ENCODE measurements at regions not wholly inside any gene's neighbourhood (a gene's known extent, or its start where the extent isn't known, plus 50 kb on each side); places are given as distances from the start of the nearest gene placed in this dataset.

GRCh38 chr12:32012249-32012785 lies 53.1 kb downstream of the RESF1 start:
- no peaks in the 10 kb centered on the region for H3K36me3 ChIP-seq (ENCODE audit: control insufficient read depth in 4 of 4, insufficient read depth in 3 of 4, low read depth in 1 of 4, low read length in 3 of 4)
- DNase-seq (ENCODE audit: low spot score), result no peak
- no peak overlapping the region for H3K4me3 ChIP-seq (ENCODE audit: low read depth in 1 of 3, low read length in 3 of 3)
- H3K9me3 ChIP-seq (ENCODE audit: control insufficient read depth in 4 of 4, low read length in 3 of 4), result no peaks in the 10 kb centered on the region
- TF ChIP-seq RAD21 (IDR thresholded peaks at IDR 0.05) (no peak), REST (IDR thresholded peaks at IDR 0.05) (no peak), ZBTB33 (IDR thresholded peaks at IDR 0.05) (no peak), ATF3 (IDR thresholded peaks at IDR 0.05) (no peak), GABPA (IDR thresholded peaks at IDR 0.05 in 1 of 2, conservative IDR thresholded peaks at IDR 0.05 in 1 of 2) (no peak)
- no peak overlapping the region for H3K27ac ChIP-seq (ENCODE audit: low read depth in 1 of 2, low read length in 2 of 2)
- no peaks in the 10 kb centered on the region for H3K27me3 ChIP-seq (ENCODE audit: control insufficient read depth in 4 of 4, insufficient read depth in 4 of 4, low read length in 3 of 4)
- no peak overlapping the region for H3K9ac ChIP-seq (ENCODE audit: low read depth in 1 of 2, low read length in 2 of 2)
- WGBS, result 94% methylated on average over 4 of the region's 4 CpGs
- H3K4me1 ChIP-seq (ENCODE audit: control insufficient read depth in 4 of 4, insufficient read depth in 4 of 4, low read length in 3 of 4), result no peaks in the 10 kb centered on the region

GRCh38 chr12:32015036-32015435 lies 55.8 kb downstream of the RESF1 start:
- no peaks in the 10 kb centered on the region for H3K4me1 ChIP-seq (ENCODE audit: control insufficient read depth in 4 of 4, insufficient read depth in 4 of 4, low read length in 3 of 4)
- no peak for DNase-seq (ENCODE audit: low spot score)
- H3K36me3 ChIP-seq (ENCODE audit: control insufficient read depth in 4 of 4, insufficient read depth in 3 of 4, low read depth in 1 of 4, low read length in 3 of 4), result no peaks in the 10 kb centered on the region
- no peaks in the 10 kb centered on the region for H3K27me3 ChIP-seq (ENCODE audit: control insufficient read depth in 4 of 4, insufficient read depth in 4 of 4, low read length in 3 of 4)
- no peaks in the 10 kb centered on the region for H3K9me3 ChIP-seq (ENCODE audit: control insufficient read depth in 4 of 4, low read length in 3 of 4)
- H3K27ac ChIP-seq (ENCODE audit: low read depth in 1 of 2, low read length in 2 of 2), result no peak overlapping the region
- no peak overlapping the region for H3K9ac ChIP-seq (ENCODE audit: low read depth in 1 of 2, low read length in 2 of 2)
- no peak overlapping the region for H3K4me3 ChIP-seq (ENCODE audit: low read depth in 1 of 3, low read length in 3 of 3)
- WGBS, result 90% methylated on average over 4 of the region's 4 CpGs
- TF ChIP-seq YY1 (IDR thresholded peaks at IDR 0.05), result no peak
- TF ChIP-seq GABPA (IDR thresholded peaks at IDR 0.05 in 1 of 2, conservative IDR thresholded peaks at IDR 0.05 in 1 of 2), result no peak
- no peak for TF ChIP-seq NR2F2 (IDR thresholded peaks at IDR 0.05)
- TF ChIP-seq EGR1 (IDR thresholded peaks at IDR 0.05; ENCODE audit: low read depth in 2 of 2), result no peak
- no peak for TF ChIP-seq RAD21 (IDR thresholded peaks at IDR 0.05)
- TF ChIP-seq JUND (IDR thresholded peaks at IDR 0.05), result no peak
- no peak for TF ChIP-seq ATF3 (IDR thresholded peaks at IDR 0.05)
- no peak for TF ChIP-seq REST (IDR thresholded peaks at IDR 0.05)
- TF ChIP-seq CTCF (IDR thresholded peaks at IDR 0.05; ENCODE audit: low read depth, low read length, missing input control), result no peak
- no peak for TF ChIP-seq ZBTB33 (IDR thresholded peaks at IDR 0.05)
- TF ChIP-seq HNF4A (conservative IDR thresholded peaks at IDR 0.05), result no peak
- TF ChIP-seq MAX (IDR thresholded peaks at IDR 0.05), result no peak
